GM19452 (cell line): ENCODE measurements at regions not wholly inside any gene's neighbourhood (a gene's known extent, or its start where the extent isn't known, plus 50 kb on each side); places are given as distances from the start of the nearest gene placed in this dataset.
"Not testable (repeated sequence)": the region's sequence is repeated elsewhere in the genome, so short reads cannot be mapped to it uniquely, and the experiment has no call there.

Experiments used
- ATAC-seq: cut with Tn5 transposase; IDR thresholded peaks from one replicate; pipeline ENCODE4 v1.9.1; 2021; ENCODE audit not compliant: unreplicated experiment

- ATAC-seq: no peak
Observed at GRCh38 chr6:120526576-120526975, 807.7 kb downstream of the TBC1D32 start.

GRCh38 chr6:120514544-120514943 is 819.7 kb downstream of the TBC1D32 start:
- no peak for ATAC-seq

GRCh38 chr6:120511712-120512111 is 822.6 kb downstream of the TBC1D32 start:
- ATAC-seq: no peak

GRCh38 chr6:120498711-120499110 is 835.6 kb downstream of the TBC1D32 start:
- ATAC-seq: no peak

- no peak for ATAC-seq
Observed at GRCh38 chr6:120496661-120497060, 837.6 kb downstream of the TBC1D32 start.

GRCh38 chr6:120493505-120493904 is 840.8 kb downstream of the TBC1D32 start:
- no peak for ATAC-seq

- no peak for ATAC-seq
Observed at GRCh38 chr6:120489941-120490340, 844.3 kb downstream of the TBC1D32 start.

GRCh38 chr6:120484146-120484545 is 850.1 kb downstream of the TBC1D32 start:
- no peak for ATAC-seq

- no peak for ATAC-seq
Observed at GRCh38 chr6:120478650-120479049, 855.6 kb downstream of the TBC1D32 start.

- ATAC-seq: no peak
Observed at GRCh38 chr6:120473804-120474203, 860.5 kb downstream of the TBC1D32 start.

GRCh38 chr6:120468486-120468885 is 865.8 kb downstream of the TBC1D32 start:
- no peak for ATAC-seq

- no peak for ATAC-seq
Observed at GRCh38 chr6:120451508-120451907, 882.8 kb downstream of the TBC1D32 start.

GRCh38 chr6:120447605-120448004 is 886.7 kb downstream of the TBC1D32 start:
- no peak for ATAC-seq

GRCh38 chr6:120432840-120433239 is 901.4 kb downstream of the TBC1D32 start:
- ATAC-seq: not testable (repeated sequence)

- ATAC-seq: no peak
Observed at GRCh38 chr6:120431841-120432240, 902.4 kb downstream of the TBC1D32 start.

GRCh38 chr6:120411394-120411793 is 922.9 kb downstream of the TBC1D32 start:
- no peak for ATAC-seq

GRCh38 chr6:120410586-120410985 is 923.7 kb downstream of the TBC1D32 start:
- no peak for ATAC-seq

- ATAC-seq: no peak
Observed at GRCh38 chr6:120407696-120408095, 926.6 kb downstream of the TBC1D32 start.

- no peak for ATAC-seq
Observed at GRCh38 chr6:120405947-120406346, 928.3 kb downstream of the TBC1D32 start.

- no peak for ATAC-seq
Observed at GRCh38 chr6:120395784-120396183, 938.5 kb downstream of the TBC1D32 start.

GRCh38 chr6:120395330-120395729 is 939.0 kb downstream of the TBC1D32 start:
- ATAC-seq: no peak

- no peak for ATAC-seq
Observed at GRCh38 chr6:120392941-120393340, 941.3 kb downstream of the TBC1D32 start.

GRCh38 chr6:120384671-120385070 is 949.6 kb downstream of the TBC1D32 start:
- no peak for ATAC-seq

- no peak for ATAC-seq
Observed at GRCh38 chr6:120383681-120384080, 950.6 kb downstream of the TBC1D32 start.
